Bronchial epithelial cell (primary cell): ENCODE measurements at regions not wholly inside any gene's neighbourhood (a gene's known extent, or its start where the extent isn't known, plus 50 kb on each side); places are given as distances from the start of the nearest gene placed in this dataset.

Experiments used
- DNase-seq: peaks from one replicate; pipeline ENCODE4 v3.0.0-alpha.2; 2010; ENCODE audit warnings: low read depth
- FAIRE-seq: peaks from 2 replicates; lab custom pipeline; 2011; peaks lifted over from hg19 to GRCh38; lab: Jason Lieb, UNC
- H3K27me3 ChIP-seq: 2 replicates; pipeline ENCODE4 v1.5.1; 2011; ENCODE audit warnings: low read length; ENCODE audit not compliant: control insufficient read depth, insufficient read depth
- H3K36me3 ChIP-seq: 2 replicates; pipeline ENCODE4 v1.5.1; 2011; ENCODE audit warnings: low read length; ENCODE audit not compliant: control insufficient read depth, insufficient read depth
- H3K4me3 ChIP-seq: 2 replicates; pipeline ENCODE4 v1.5.1; 2011; ENCODE audit warnings: mild to moderate bottlenecking, low read depth, low read length, control low read depth
- TF ChIP-seq, protein P1 (sequence below): IDR thresholded peaks from 2 replicates; pipeline ENCODE4 v1.5.1; 2011; ENCODE audit warnings: mild to moderate bottlenecking, moderate library complexity, low read length, control low read depth, inconsistent platforms; ENCODE audit not compliant: insufficient read depth, severe bottlenecking

DNA sequence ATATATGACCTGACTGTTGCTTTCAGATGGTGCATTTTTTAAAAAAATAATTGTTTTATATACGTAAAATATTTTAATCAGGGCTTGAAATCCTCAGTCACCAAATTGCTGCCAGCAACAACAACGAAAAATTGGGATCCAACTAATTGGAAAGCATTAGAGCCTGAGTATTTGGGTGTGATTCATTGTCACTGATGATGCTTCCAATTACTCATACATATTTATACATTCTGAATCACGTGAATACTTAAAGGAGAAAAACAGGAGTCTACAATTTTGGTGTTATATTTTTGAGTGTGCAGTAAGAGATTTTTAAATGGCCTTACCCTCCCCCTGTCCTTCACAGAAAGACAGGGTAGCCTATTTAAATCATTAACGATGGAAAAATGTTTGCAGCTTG, 765.6 kb upstream of the TENM3 start:
- H3K36me3 ChIP-seq = no peaks in the 10 kb centered on the region
- H3K27me3 ChIP-seq = no peaks in the 10 kb centered on the region
- TF ChIP-seq, protein P1, sequence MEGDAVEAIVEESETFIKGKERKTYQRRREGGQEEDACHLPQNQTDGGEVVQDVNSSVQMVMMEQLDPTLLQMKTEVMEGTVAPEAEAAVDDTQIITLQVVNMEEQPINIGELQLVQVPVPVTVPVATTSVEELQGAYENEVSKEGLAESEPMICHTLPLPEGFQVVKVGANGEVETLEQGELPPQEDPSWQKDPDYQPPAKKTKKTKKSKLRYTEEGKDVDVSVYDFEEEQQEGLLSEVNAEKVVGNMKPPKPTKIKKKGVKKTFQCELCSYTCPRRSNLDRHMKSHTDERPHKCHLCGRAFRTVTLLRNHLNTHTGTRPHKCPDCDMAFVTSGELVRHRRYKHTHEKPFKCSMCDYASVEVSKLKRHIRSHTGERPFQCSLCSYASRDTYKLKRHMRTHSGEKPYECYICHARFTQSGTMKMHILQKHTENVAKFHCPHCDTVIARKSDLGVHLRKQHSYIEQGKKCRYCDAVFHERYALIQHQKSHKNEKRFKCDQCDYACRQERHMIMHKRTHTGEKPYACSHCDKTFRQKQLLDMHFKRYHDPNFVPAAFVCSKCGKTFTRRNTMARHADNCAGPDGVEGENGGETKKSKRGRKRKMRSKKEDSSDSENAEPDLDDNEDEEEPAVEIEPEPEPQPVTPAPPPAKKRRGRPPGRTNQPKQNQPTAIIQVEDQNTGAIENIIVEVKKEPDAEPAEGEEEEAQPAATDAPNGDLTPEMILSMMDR = no peak
- no peak for FAIRE-seq
- no peak overlapping the region for H3K4me3 ChIP-seq
- DNase-seq = no peak

DNA sequence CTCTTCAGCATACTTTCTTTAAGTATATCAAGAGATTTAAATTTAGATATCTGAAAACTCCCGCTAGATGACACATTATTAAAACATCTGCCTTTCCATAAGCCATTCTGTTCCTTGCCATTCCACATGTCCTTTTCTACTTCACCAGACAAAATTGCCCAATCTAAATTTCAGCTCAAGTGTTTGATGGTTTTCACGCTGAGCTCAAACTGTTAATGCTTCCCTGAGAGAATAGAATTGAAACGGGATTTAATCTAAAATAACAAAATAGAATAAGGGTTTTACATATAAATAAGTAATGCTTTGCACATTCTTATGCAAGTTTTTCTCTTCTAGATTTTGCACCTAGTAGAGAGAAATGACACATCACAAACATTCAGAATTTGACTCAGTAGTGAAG, 764.5 kb upstream of the TENM3 start:
- TF ChIP-seq, protein P1 = no peak
- no peaks in the 10 kb centered on the region for H3K36me3 ChIP-seq
- no peak for FAIRE-seq
- H3K27me3 ChIP-seq = no peaks in the 10 kb centered on the region
- H3K4me3 ChIP-seq = no peak overlapping the region
- no peak for DNase-seq

- Histone ChIP-seq H3K4me3 (no peak overlapping the region), H3K27me3 (no peaks in the 10 kb centered on the region), H3K36me3 (no peaks in the 10 kb centered on the region)
- DNase-seq (no peak), FAIRE-seq (no peak)
- TF ChIP-seq, protein P1 = no peak
Measured at GRCh38 chr4:181479141-181479540, 764.1 kb upstream of the TENM3 start.

GRCh38 chr4:181484396-181484795, 758.8 kb upstream of the TENM3 start:
- no peak for FAIRE-seq
- Histone ChIP-seq H3K27me3 (no peaks in the 10 kb centered on the region), H3K4me3 (no peak overlapping the region), H3K36me3 (no peaks in the 10 kb centered on the region)
- DNase-seq = no peak
- TF ChIP-seq, protein P1 = no peak

DNA sequence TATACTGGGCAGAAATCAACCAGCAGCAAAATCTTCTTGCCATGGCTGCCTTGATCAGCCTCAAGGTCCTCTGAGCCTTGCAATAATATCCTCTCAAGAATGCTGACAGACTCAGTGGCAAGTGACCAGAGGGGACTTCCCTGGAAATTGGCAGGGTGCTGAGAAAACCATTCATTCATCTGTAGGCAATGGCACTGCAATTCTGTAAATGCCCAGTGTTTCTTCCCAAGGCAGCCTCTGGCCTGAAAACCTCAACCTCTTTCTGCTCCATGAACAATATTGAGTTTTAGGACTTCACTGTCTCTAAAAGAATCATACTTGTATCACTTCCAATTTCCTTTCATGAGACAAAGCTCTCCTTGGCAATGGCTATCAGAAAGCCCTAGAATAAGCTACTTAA, 754.3 kb upstream of the TENM3 start:
- TF ChIP-seq, protein P1 = no peak
- Histone ChIP-seq H3K27me3 (no peaks in the 10 kb centered on the region), H3K36me3 (no peaks in the 10 kb centered on the region), H3K4me3 (no peak overlapping the region)
- DNase-seq (no peak), FAIRE-seq (no peak)

GRCh38 chr4:181498148-181498547, 745.1 kb upstream of the TENM3 start:
- FAIRE-seq (no peak), DNase-seq (no peak)
- Histone ChIP-seq H3K36me3 (no peaks in the 10 kb centered on the region), H3K4me3 (no peak overlapping the region), H3K27me3 (no peaks in the 10 kb centered on the region)
- TF ChIP-seq, protein P1 = no peak
